Panc1 (cell line): ENCODE measurements at regions not wholly inside any gene's neighbourhood (a gene's known extent, or its start where the extent isn't known, plus 50 kb on each side); places are given as distances from the start of the nearest gene placed in this dataset.
A peak's percentile ranks its signal among the peaks of the same experiment; 100 is the strongest.

Experiments
- ATAC-seq: fragments of 200-7000 bp; cut with Tn5 transposase; 2 replicates; pipeline ENCODE4 v1.9.1; 2020; ENCODE audit warnings: mild to moderate bottlenecking, moderate library complexity
- BruUV-seq: library from RNA; stranded (reverse); fragments of 400-500 nt; replicated peaks from 2 replicates; lab custom pipeline; 2021; lab: Mats Ljungman, UMichigan
- CTCF ChIA-PET: fragments of 300-600 bp; sonication (Branson Sonifier 250); formaldehyde crosslinking; loops from one replicate; lab custom pipeline; 2022; ENCODE audit warnings: antibody characterized with exemption; lab: Charles Lee
- POLR2A ChIA-PET: fragments of 300-600 bp; sonication (Branson Sonifier 250); formaldehyde crosslinking; loops from one replicate; lab custom pipeline; 2022; ENCODE audit warnings: antibody characterized with exemption; lab: Charles Lee
- DNase-seq: peaks from one replicate; pipeline ENCODE4 v3.0.0-alpha.2; 2010; ENCODE audit warnings: low read depth, low spot score
- H3K27ac ChIP-seq: 2 replicates; pipeline ENCODE4 v1.5.1; 2011; ENCODE audit warnings: mild to moderate bottlenecking, low read length, inconsistent platforms
- H3K27me3 ChIP-seq: fragments of 200-500 bp; sonication (Bioruptor generic); 2 replicates; pipeline ENCODE4 v1.6.0; 2014; ENCODE audit warnings: low read length, inconsistent platforms; ENCODE audit not compliant: control insufficient read depth, insufficient read depth
- H3K36me3 ChIP-seq: fragments of 200-500 bp; sonication (Bioruptor generic); 2 replicates; pipeline ENCODE4 v1.5.1; 2014; ENCODE audit warnings: inconsistent platforms, mild to moderate bottlenecking, low read length, moderate library complexity; ENCODE audit not compliant: control insufficient read depth, insufficient read depth
- H3K4me1 ChIP-seq: 2 replicates; pipeline ENCODE4 v1.5.1; 2011; ENCODE audit warnings: inconsistent platforms, mild to moderate bottlenecking, low read length, moderate library complexity; ENCODE audit not compliant: control insufficient read depth, insufficient read depth
- H3K4me3 ChIP-seq, 2 experiments: 2 replicates each; pipeline ENCODE4 v1.5.1; 2011 to 2012; ENCODE audit warnings: low read depth in 2 of 2, low read length in 2 of 2, mild to moderate bottlenecking in 2 of 2, inconsistent platforms in 1 of 2, moderate library complexity in 1 of 2
- H3K9me3 ChIP-seq: fragments of 200-500 bp; sonication (Bioruptor generic); 2 replicates; pipeline ENCODE4 v1.5.1; 2014; ENCODE audit warnings: low read depth, mild to moderate bottlenecking, inconsistent platforms, low read length, moderate library complexity; ENCODE audit not compliant: control insufficient read depth, insufficient read depth
- POLR2AphosphoS5 ChIP-seq: IDR thresholded peaks from 2 replicates; pipeline ENCODE4 v1.6.1; 2012; ENCODE audit warnings: mild to moderate bottlenecking, low read depth, low read length, moderate library complexity
- SIN3A ChIP-seq: IDR thresholded peaks from 2 replicates; pipeline ENCODE4 v1.6.1; 2012; ENCODE audit warnings: low read depth, mild to moderate bottlenecking, low read length, moderate library complexity, borderline replicate concordance; ENCODE audit not compliant: insufficient read depth
- TCF7L2 ChIP-seq: IDR thresholded peaks from 2 replicates; pipeline ENCODE4 v1.6.1; 2011; ENCODE audit warnings: mild to moderate bottlenecking, low read depth, low read length, inconsistent platforms
- in situ Hi-C: cut with HindIII; loops from 2 replicates; pipeline ENCODE4 v1.10.0; 2016; ENCODE audit warnings: low sequenced_read_pairs, low pct_unique_long_range_greater_than_20kb
- intact Hi-C: fragments of 100-400 bp; cut with micrococcal nuclease; formaldehyde crosslinking; loops from one replicate; pipeline ENCODE4 v1.10.0; 2022; ENCODE audit not compliant: unreplicated experiment
- TF ChIP-seq, protein P1 (sequence below): fragments of 450-650 bp; IDR thresholded peaks from 2 replicates; pipeline ENCODE4 v1.5.1; 2017; ENCODE audit warnings: mild to moderate bottlenecking
- TF ChIP-seq, protein P2 (sequence below), 2 experiments: IDR thresholded peaks; 2 replicates each; pipeline ENCODE4 v1.6.1; 2011 to 2012; ENCODE audit warnings: low read depth in 2 of 2, control low read depth in 1 of 2, low read length in 1 of 2, mild to moderate bottlenecking in 1 of 2, moderate library complexity in 1 of 2; ENCODE audit not compliant: insufficient read depth in 1 of 2

DNA sequence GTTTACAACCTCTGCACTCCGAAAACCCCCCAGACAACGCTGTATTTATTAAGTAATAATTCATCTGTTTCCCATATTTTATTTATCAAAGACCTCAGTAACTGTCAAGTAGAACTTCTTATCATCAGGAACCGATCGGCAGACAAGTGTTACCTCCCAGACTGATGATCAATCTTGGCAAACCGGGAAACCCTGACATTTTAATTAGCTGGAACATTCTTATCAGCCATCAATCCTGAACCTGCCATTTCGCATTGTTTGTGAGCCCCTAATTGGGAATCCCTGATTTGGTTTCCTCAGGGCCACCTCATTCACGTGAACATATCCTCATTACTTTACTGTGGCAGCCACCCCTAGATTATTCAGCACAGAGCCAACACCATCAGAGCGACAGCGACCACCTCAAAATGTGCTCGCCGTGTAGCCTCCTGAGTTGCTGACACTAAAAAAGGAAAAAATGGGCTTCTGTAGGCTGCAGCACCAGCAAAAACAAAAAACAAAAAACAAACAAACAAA is 93.6 kb upstream of the SDK1 start:
- Histone ChIP-seq H3K9me3 (no peaks in the 10 kb centered on the region), H3K36me3 (no peaks in the 10 kb centered on the region), H3K27me3 (no peaks in the 10 kb centered on the region), H3K4me1 (no peaks in the 10 kb centered on the region), H3K27ac (no peak overlapping the region), H3K4me3 (no peak overlapping the region)
- DNase-seq (no peak), ATAC-seq (no peak)
- no TSS peak for BruUV-seq
- intact Hi-C loops, result no loop called here
- ChIA-PET POLR2A (interaction anchor here (0.6 kb wide), 1 partner anchor 13 kb away, joined by 6 read pairs; no protein-coding TSS in a partner anchor), CTCF (no interaction called here)
- in situ Hi-C loops, result no loop called here
- TF ChIP-seq, protein P1, sequence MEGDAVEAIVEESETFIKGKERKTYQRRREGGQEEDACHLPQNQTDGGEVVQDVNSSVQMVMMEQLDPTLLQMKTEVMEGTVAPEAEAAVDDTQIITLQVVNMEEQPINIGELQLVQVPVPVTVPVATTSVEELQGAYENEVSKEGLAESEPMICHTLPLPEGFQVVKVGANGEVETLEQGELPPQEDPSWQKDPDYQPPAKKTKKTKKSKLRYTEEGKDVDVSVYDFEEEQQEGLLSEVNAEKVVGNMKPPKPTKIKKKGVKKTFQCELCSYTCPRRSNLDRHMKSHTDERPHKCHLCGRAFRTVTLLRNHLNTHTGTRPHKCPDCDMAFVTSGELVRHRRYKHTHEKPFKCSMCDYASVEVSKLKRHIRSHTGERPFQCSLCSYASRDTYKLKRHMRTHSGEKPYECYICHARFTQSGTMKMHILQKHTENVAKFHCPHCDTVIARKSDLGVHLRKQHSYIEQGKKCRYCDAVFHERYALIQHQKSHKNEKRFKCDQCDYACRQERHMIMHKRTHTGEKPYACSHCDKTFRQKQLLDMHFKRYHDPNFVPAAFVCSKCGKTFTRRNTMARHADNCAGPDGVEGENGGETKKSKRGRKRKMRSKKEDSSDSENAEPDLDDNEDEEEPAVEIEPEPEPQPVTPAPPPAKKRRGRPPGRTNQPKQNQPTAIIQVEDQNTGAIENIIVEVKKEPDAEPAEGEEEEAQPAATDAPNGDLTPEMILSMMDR, result no peak
- TF ChIP-seq SIN3A (no peak), POLR2AphosphoS5 (no peak), TCF7L2 (no peak)
- TF ChIP-seq, protein P2, sequence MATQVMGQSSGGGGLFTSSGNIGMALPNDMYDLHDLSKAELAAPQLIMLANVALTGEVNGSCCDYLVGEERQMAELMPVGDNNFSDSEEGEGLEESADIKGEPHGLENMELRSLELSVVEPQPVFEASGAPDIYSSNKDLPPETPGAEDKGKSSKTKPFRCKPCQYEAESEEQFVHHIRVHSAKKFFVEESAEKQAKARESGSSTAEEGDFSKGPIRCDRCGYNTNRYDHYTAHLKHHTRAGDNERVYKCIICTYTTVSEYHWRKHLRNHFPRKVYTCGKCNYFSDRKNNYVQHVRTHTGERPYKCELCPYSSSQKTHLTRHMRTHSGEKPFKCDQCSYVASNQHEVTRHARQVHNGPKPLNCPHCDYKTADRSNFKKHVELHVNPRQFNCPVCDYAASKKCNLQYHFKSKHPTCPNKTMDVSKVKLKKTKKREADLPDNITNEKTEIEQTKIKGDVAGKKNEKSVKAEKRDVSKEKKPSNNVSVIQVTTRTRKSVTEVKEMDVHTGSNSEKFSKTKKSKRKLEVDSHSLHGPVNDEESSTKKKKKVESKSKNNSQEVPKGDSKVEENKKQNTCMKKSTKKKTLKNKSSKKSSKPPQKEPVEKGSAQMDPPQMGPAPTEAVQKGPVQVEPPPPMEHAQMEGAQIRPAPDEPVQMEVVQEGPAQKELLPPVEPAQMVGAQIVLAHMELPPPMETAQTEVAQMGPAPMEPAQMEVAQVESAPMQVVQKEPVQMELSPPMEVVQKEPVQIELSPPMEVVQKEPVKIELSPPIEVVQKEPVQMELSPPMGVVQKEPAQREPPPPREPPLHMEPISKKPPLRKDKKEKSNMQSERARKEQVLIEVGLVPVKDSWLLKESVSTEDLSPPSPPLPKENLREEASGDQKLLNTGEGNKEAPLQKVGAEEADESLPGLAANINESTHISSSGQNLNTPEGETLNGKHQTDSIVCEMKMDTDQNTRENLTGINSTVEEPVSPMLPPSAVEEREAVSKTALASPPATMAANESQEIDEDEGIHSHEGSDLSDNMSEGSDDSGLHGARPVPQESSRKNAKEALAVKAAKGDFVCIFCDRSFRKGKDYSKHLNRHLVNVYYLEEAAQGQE (IDR thresholded peaks at IDR 0.05; ENCODE audit: insufficient read depth in 1 of 2, low read depth in 2 of 2, low read length in 1 of 2), result no peak

- H3K27ac ChIP-seq, result no peak overlapping the region
- no peak overlapping the region for H3K4me3 ChIP-seq
- ChIA-PET POLR2A (no interaction called here), CTCF (no interaction called here)
- in situ Hi-C loops (no loop called here), intact Hi-C loops (no loop called here)
- no peaks in the 10 kb centered on the region for H3K9me3 ChIP-seq
- peak; percentile 79 for ATAC-seq
- no peak for DNase-seq
- no peaks in the 10 kb centered on the region for H3K4me1 ChIP-seq
- no peaks in the 10 kb centered on the region for H3K36me3 ChIP-seq
- TF ChIP-seq, protein P1, result no peak
- no peak for TF ChIP-seq POLR2AphosphoS5
- no peak for TF ChIP-seq TCF7L2
- TF ChIP-seq, protein P2 (IDR thresholded peaks at IDR 0.05; ENCODE audit: insufficient read depth in 1 of 2, low read depth in 2 of 2, low read length in 1 of 2), result no peak
- no peak for TF ChIP-seq SIN3A
- BruUV-seq, result no TSS peak
- no peaks in the 10 kb centered on the region for H3K27me3 ChIP-seq
These were observed 90.5 kb upstream of the SDK1 start for GRCh38 chr7:3210531-3210930.
